GM19395 (cell line): ENCODE measurements at regions not wholly inside any gene's neighbourhood (a gene's known extent, or its start where the extent isn't known, plus 50 kb on each side); places are given as distances from the start of the nearest gene placed in this dataset.

Experiments used
- ATAC-seq: cut with Tn5 transposase; IDR thresholded peaks from one replicate; pipeline ENCODE4 v1.9.1; 2021; ENCODE audit warnings: mild to moderate bottlenecking, moderate library complexity; ENCODE audit not compliant: unreplicated experiment

DNA sequence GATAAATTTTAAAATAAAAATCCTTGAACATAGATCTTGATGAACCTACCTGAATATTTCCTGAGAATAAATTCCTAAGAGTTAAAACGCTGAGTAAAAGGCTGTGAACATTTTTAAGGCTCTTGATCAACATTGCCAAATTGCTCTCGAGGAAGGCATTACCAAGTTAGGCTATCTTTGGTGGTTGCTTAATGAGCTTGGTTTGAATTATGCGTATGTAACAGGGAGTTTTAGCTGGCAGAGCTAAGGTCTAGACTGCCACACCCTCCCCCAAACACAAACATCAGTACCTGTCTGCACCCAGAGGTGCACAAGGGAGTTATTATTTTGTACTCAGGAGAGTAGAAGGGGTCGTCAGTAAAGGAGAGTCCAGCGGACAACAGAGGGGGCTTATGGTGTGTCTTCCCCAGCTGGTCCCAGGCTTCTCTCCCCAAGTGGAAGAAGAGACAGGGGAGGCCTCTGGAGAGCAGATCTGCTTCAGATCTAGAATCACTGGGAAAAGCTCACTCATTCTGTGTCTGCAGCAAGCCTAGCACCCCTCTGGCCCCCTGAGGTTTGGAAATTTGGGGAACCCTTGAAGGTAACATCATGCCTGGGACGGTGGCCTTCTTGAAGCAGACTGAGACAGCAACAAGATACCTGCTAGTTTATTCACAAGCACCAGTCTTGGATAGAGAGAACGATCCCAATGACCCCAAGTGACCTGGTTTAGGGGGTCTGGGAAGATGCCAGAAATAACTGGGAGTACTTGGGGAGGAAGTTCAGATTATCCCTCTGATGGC lies 197.2 kb upstream of the ID2 start:
- ATAC-seq: no peak

GRCh38 chr2:8485736-8486135 lies 196.1 kb upstream of the ID2 start:
- ATAC-seq: no peak

GRCh38 chr2:8486141-8486540 lies 195.7 kb upstream of the ID2 start:
- no peak for ATAC-seq

DNA sequence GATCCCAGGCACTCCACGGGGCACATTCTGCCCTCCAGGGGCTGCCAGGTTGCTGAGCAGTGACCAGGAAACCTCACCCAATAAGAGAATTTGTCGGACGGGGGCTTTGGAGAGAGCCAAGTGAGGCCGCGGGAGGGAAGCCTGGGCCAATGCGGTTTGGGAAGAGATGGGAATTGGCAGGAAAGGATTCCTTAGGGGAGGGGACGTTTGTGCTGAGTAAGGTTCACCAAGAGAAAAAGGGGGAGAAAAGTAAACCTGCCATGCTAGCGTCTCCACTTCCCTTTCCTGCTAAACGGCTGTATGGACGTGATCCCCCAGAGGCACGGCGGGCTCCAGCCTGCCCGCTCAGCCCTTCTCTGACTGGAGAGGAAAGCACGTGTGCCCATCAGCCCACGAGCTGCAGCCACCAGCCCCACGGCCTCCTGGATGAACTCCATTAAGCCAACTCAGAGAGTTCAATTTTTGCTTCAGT lies 194.4 kb upstream of the ID2 start:
- ATAC-seq: peak; percentile 34

GRCh38 chr2:8488001-8488738 lies 193.7 kb upstream of the ID2 start:
- ATAC-seq: peak; percentile 83

DNA sequence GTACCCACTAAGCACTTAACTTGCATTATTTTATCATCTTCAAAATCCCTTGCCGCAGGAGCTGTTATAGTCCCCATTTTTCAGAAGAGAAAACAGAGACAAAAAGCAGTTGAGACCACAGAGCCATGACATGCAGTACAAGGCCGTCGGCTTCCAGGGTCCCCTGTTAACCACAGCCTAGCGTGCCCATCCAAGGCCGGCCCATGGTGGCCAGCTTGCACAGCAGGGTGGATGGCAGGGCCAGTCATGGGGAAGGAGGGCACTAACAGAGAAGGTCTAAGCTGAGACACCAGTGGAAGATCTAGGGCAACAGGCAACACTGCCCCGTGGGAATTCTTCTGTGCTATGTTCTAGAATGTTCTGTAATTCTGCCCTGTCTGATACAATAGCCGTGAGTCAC lies 192.6 kb upstream of the ID2 start:
- no peak for ATAC-seq

GRCh38 chr2:8489751-8490150 lies 192.1 kb upstream of the ID2 start:
- ATAC-seq: no peak

- no peak for ATAC-seq
Measured at GRCh38 chr2:8490166-8490721, 191.6 kb upstream of the ID2 start.

DNA sequence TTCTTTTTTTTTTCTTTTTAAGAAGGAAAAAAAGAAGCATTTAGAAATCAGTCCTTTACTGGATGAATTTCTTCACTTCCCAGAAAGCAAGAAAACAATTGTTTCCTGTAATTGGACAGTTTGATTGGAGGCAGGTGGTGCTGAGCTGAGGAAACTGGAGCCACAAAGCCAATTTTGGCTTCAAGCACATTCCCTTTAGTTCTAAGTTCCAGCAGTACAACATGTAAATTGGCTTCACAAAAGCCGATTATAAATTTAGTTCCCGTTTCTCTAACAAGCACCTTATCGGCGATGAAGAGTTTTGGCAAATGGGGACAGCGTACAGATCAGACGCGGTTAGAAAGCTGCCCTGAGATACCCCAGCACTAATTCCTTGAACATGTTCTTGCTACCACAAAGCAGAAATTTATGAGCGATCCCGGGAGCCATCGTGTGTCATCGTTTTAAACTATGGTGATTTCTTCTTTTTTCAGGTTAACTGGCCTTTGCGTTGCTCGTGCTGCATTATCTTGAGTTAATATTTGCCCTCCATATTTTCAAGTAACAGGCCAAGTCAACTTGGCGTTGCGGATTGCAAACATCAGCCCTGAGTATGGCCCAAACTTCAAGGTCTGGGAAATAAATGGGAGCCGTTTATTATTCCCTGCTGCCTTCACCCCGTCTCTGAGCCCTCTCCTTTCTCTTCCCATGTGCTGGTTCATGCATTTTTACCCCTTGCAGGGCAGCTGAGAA lies 190.4 kb upstream of the ID2 start:
- no peak for ATAC-seq

GRCh38 chr2:8494151-8494550 lies 187.7 kb upstream of the ID2 start:
- no peak for ATAC-seq

DNA sequence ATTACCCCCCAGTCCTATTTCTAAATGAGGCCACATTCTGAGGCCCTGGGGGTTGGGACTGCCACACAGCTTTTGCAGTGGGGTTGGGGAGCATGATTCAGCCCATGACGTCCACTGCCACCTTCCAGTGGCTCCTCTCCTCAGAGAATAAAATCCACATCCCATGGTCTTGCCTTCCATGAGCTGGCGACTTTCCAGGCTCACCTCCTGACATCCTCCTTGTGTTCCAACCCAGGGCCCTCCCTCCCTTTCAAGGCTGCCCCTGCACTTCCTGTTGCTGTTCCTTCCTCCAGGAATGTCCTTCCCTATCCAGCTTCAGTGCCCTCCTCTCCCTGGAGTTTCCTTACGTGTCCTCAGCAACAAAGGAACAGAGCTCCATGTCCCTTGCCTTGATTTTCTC lies 187.3 kb upstream of the ID2 start:
- ATAC-seq: no peak

GRCh38 chr2:8495189-8495989 lies 186.5 kb upstream of the ID2 start:
- ATAC-seq: no peak

DNA sequence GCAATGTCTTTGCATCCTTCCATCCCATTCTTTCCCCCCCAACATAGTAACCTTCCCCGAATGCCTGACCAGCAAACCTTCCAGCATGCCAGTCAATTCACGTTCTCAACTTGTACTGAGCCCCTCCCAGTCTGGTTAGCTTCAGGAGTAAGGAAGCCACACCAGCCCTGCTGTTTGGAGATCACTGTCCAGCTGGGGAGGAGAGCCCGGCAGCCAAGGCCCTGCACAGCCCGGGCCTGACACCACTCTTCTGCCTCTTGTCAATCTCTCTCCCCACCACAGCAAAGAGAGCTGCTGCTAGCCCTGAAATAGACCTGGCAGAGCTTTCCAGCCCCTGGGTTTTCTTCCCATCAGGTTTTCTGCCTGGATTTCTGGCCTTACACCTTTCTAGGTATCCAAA lies 185.8 kb upstream of the ID2 start:
- ATAC-seq: no peak

GRCh38 chr2:8496617-8497016 lies 185.2 kb upstream of the ID2 start:
- ATAC-seq: no peak

DNA sequence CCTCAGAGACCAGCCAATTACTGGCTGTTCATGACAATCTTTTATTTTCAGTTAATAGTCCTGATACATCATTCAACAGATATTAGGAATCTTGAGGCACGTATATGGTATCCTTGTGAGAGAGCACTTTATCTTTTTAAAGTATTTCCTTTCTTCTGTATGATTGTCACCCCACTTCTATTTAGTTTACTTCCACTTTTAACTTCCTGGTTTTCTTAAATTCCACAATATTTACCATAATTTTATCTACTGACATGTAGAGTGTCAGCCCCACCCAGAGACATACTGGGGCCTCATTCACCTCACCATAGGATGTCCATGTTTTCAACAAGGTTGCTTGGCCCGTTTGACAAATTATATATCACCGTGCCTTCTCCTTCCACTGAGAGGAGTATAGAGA lies 182.9 kb upstream of the ID2 start:
- no peak for ATAC-seq

DNA sequence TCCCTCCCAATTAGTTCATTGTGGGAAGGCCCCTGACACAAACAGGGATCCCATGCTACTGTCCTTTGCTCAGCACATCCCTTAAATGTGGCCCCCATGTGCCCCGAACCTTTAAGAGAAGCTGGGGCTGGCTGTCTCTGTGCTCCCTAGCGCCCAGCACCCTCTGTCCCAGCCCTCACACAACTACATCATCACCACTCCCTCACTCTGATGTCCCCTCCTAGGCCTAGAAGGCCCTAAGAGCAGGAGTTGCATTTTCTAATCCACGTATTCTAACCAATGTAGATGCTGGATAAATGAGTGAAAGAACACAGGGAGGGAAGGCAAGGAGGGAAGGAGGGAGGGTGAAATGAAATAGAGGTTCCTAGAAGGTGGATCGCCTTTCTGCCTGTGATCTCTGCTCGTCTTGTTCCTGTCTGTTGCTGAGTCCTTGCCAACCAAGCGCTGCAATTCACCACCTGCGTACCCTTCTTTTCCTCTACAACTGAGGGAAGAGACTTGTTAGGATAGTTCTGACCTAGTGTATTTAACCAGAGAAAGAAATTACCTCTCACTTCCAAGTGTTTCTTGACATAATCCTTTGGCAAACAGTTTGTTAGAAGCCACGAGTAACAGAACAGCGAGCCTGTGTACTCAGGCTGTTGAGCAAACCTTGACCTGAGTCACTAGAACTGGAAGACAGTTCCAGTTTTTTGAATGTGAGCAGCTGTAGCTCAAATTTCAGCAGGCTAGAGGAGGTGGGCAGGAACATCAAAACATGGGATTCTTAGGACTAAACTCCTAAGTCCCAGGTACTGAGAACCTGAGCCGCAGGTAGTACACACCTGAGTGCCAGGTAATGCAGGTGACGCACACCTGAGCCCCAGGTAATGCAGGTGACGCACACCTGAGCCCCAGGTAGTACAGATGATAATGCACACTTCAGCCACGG lies 181.5 kb upstream of the ID2 start:
- no peak for ATAC-seq

DNA sequence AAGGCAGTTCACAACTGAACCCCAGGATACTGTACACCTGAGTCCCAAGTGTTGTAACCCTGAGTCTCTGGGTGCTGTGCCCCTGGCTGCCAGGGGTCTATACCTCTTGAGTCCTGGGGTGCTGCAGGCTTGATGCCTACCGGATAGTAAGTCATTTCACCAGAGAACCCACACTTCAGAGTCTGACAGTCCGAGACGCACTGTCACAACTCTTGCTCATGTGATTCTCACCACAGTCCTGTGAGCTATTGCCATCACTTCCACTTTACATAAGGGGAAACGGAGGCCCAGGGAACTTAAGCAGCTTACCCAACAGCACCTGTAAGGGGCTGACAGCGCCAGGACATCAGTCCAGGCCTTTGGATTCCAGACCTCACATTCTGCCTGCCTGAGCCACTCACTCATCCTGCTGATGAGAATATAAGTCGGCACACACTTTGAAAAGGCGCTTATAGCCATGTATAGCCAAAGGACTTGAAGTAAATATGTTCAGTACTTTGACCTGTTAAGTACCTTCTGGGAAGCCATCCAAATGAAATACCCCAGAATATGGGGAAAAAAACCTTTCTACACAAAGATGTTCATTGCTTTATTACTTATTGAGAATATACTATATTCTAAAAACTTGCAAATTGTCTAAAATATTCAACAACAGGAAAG lies 180.7 kb upstream of the ID2 start:
- no peak for ATAC-seq

DNA sequence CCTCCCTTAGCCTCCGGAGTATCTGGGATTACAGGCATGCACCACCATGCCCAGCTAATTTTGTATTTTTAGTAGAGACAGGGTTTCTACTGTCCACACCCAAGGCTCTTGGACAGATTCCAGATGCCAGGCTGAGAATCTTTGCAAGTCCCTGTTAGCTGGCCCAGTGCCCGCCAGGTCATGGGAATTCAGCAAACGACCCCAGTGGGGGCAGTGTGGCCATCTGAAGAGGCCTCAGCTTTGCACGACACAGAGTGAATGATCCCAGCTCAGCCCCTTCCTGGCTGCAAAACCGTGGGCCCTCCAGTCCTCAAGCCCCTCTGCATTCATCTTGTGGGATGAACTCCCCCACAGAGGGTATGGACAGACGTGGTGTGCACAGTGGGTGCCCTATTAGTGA lies 179.5 kb upstream of the ID2 start:
- no peak for ATAC-seq

- ATAC-seq: no peak
Measured at GRCh38 chr2:8505311-8505920, 176.4 kb upstream of the ID2 start.
